LNCAP (cell line): ENCODE measurements at regions not wholly inside any gene's neighbourhood (a gene's known extent, or its start where the extent isn't known, plus 50 kb on each side); places are given as distances from the start of the nearest gene placed in this dataset.

Experiments
- CTCF ChIP-seq: fragments of 450-650 bp; IDR thresholded peaks from 2 replicates; pipeline ENCODE4 v1.5.1; 2017; ENCODE audit warnings: mild to moderate bottlenecking

- no peak for TF ChIP-seq CTCF
Measured at GRCh38 chr20:52921340-52921739, 50.8 kb upstream of the TSHZ2 start.

- no peak for TF ChIP-seq CTCF
Measured at GRCh38 chr20:52918311-52918710, 53.8 kb upstream of the TSHZ2 start.

GRCh38 chr20:52915564-52915963 lies 56.6 kb upstream of the TSHZ2 start:
- TF ChIP-seq CTCF, result no peak

- no peak for TF ChIP-seq CTCF
Measured at GRCh38 chr20:52914870-52915269, 57.3 kb upstream of the TSHZ2 start.

GRCh38 chr20:52913650-52914387 lies 58.3 kb upstream of the TSHZ2 start:
- no peak for TF ChIP-seq CTCF

GRCh38 chr20:52905241-52905994 lies 66.7 kb upstream of the TSHZ2 start:
- TF ChIP-seq CTCF, result no peak

GRCh38 chr20:52904837-52905236 lies 67.3 kb upstream of the TSHZ2 start:
- no peak for TF ChIP-seq CTCF
